ENCODE measurements at regions not wholly inside any gene's neighbourhood (a gene's known extent, or its start where the extent isn't known, plus 50 kb on each side); places are given as distances from the start of the nearest gene placed in this dataset.

DNA sequence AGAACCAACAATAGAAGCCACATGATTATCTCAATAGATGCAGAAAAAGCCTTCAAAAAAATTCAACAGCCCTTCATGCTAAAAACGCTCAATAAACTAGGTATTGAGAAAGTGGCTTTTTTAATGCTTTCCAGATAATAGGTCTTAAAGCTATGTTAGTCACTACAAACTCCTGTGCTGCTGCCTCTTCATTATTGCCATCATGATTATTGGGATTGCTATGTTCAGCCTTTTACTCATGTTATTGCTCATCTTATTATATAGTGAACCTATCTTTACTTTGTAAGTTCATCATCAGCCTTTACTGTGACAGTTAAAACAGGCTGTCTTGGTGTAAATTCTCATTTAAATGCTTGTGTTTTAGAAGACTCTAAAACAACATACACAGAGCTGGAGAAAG lies 1557.2 kb upstream of the ZEB2 start:
- FAIRE-seq = no peak

DNA sequence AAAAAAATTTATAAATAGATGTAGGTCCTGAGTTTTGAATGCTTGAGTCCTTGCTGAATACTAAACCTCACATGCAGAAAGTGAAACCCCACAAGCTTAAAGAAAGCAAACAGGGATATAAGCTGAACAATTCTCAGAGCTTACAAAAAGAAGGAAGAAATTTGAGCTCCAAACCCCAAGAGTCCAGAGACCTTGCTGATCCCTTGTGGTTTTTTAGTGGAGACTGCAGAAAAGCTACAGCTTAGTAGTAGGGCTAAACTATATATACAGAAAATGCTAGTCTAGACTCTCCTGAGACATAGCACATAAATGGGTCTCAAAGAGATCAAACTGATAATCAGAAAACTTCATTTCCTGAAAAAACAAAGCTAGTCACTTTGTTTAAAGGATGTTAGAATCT lies 1548.1 kb upstream of the ZEB2 start:
- no peak for FAIRE-seq

DNA sequence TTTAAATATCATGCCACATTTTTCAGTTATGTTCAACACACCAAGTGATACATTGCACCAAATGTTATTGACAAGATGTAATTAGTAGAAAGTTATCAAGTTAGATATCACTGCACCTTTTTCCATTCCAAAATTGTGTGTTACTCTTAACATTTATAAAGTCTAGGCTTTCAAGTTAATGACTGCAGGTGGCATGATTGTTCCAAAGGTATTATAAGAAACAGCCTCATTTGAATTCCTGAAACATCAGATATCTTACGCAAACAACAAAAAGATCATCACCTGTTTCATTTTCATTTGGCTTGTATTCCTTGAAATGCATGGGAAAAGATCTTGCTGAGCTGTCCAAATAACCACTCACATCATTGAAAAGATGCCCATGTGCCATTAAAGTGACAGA lies 1528.2 kb upstream of the ZEB2 start:
- FAIRE-seq = no peak

DNA sequence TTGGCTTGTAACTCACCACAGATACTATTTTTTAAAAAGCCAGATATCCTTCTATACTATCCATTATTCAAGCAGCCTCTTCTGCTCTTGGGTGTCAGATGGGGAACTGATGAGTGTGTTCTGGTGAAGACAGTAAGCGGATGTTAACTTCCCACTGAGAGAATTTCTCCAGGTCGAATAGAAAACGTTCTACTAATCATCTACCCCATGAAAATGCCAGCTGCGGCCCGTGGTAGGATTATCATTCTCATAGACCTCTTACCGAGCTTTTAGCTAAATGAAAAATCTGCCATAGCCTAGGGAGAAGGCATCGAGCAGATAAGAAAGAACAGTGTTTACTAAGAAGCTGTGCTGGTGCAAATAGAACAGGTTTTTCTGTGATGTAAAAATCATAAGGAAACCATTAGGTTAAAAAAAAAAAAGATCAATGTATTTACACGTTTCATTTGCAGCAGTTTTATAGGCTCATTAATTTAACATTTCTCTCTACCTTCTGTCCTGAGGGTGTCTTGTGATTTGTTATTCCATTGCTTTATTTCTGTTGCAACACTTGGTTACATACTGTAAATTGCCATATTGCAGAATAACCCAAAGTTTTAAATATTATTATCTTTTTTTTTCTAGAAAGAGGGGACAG lies 1521.5 kb upstream of the ZEB2 start:
- FAIRE-seq = no peak

DNA sequence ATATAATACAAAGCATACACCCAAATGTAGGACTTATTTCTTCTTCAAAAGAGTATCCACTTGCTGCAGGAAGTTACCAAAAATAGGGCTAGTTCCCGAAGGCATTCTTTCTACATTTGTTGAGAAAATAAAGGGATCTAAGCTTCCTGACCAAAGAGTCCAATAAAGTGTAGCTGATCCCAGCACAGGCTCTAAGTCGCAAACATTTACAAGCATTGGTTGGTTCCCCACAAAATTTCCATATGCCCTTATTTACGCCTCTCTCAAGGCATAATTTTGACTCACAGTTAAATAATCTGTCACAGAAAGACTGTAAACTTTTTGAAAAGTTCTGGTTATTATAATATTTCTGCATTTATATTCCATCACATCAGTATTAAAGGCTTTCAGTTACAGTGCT lies 1520.1 kb upstream of the ZEB2 start:
- no peak for FAIRE-seq

DNA sequence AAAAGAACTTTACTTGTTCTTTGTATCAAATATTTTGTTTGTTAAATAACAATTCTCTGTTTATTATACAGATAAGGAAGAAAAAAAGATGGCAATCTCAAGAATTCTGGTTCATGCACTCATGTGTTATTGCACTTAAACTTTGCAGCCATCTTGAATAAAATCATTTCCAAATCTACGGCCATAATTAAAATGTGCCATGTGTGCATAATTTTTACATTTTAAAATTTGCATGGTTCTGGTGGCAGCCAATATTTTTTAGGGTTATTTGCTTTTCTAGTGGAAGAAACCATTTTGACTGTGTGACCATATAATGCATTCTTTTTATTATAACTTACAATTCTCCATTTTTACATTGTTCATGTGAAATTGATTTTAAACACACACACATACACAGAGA lies 1518.1 kb upstream of the ZEB2 start:
- no peak for FAIRE-seq

DNA sequence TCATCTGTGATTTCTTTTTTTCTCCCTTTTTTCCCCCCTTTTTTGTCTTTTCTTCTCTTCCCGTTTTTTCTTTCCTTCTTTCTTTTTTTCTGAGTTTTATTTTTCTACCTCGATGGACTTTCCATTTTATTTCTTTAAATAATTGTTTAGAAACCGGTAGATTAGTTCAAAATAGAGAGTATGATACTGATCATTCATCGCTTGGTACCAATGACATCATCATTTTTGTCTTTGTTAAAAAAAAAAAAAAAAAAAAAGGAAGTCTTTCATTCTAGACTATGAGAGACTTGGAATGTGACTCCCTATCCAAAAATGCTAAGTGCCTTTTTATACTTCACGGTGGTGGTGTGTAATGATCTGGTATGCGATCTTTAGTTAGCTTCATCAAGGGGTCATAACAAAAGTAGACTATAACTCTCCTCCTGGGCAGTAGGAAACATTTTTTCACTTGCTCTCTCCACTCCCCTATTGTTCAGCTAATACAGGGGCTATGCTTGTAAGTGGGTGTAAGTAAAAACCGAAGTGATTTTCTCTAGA lies 1517.5 kb upstream of the ZEB2 start:
- no peak for FAIRE-seq

DNA sequence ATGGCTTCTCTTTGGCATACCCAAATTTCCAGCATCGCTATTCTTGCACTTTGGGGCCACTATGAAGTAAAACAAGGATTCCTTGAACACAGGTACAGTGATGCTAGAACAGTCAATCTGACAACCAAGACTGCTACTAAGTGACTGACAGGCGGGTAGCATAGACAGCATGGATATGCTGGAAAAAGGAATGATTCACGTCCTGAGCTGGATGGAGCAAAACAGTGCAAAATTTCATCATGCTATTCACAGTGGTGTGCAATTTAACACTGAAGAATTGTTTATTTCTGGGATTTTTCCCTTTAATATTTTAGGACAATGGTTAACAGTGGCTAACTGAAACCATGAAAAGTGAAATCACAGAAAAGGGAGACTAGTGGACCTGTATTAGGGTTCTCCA lies 1511.2 kb upstream of the ZEB2 start:
- FAIRE-seq = no peak

DNA sequence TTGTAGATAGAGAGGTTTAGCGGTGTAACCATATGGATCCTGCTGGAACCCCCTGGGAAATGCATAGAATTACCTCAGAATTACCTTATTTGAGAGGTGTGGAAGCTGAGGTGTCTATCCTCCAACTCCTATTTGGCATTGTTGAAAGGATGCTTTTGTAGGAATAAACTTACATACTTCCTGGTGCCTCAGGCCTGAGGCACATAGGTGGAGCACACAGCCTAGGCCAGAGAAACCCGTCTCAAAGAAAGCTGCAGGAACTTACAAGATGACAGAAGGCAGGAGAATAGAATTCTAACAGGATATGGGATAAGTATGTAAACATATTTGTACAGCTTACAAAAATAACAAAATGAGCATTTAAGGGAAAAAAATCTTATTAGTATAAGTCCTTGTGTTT lies 1507.2 kb upstream of the ZEB2 start:
- no peak for FAIRE-seq

DNA sequence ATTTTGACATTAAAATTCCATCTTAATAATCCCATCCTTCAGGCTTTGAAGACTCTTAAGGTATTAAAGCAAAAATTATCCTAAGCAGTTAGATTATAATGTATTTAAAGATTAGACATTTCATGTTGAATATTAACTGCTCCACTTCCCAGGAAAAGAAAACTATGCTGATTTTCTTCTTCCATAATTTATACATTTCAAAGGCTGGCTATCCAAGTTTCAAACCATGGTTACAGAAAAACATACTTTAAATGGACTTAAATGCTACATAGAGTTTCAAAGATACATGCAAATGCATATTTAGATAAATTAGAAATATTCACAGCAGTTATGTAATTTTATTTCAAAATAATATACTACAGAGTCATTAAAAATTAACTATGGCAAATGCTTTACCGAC lies 1505.6 kb upstream of the ZEB2 start:
- FAIRE-seq = no peak

DNA sequence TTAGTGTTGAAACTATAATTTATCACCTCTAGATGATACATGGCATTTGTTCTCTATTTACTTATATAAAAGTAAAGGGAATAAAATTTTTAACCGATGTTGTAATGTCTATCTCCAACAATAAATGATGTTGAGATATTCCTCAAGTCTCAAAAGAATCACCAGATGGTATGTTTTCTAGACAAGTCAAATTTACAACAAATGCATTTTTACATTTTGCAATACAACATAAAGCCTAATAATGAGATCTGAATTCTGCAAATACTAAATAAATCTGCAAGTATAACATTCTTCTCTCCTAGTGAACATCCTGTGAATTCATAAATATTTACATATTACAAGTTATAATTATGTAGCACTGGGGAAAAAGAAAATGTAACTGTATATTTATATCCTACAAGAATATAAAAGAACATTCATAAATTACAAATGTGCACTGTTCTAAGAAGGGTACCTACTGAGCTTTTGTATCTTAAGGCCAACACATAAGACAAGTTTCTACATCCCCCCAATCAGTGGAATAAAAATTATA lies 1504.4 kb upstream of the ZEB2 start:
- FAIRE-seq = no peak

DNA sequence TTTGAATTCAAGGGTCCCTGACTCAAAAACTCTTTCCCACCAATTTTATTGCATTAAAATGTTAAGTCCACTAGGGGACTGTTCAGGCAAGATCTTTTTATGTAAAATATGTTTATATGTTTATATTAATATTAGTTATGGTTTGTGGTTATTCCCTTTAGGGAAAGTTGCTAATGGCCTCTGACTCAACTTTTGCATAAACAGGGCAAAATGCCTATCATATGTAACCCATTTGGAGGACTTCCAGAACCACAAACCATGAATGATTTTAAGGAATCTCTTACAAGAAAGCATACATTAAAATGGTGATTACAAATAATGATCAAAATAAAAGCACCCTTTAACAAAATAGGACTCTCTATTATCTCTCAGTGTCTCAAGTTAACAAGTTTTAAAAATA lies 1484.5 kb upstream of the ZEB2 start:
- no peak for FAIRE-seq

DNA sequence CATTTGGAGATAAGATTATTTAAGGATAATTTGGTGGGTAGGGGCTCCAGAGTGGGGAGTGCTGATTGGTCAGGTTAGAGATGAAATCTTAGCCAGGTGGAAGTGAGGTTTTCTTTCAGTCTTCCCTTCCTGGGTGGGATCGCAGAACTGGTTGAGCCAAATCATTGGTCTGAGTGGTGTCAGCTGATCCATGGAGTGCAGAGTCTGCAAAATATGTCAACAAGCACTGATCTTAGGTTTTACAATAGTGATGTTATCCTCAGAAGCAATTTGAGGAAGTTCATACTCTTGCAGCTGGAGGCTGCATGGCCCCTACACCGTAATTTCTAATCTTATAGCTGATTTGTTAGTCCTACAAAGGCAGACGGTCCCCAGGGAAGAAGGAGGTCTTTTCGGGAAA lies 1483.4 kb upstream of the ZEB2 start:
- no peak for FAIRE-seq

DNA sequence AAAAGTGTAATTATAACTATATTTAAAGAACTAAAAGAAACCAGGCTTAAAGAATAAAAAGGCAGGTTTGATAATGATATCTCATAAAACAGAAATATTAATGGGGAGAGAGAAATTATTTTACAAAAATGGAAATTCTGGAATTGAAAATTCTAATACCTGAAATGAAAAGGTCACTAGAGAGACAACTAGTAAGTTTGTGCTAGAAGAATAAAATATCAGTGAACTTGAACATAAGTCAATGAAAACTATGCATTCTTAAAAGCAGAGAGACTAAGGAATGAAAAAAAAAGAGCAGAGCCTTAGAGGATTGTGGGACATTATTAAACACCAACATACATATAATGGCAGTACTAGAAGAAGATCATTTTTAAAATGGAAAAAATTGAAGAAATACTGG lies 1475.0 kb upstream of the ZEB2 start:
- FAIRE-seq = no peak

DNA sequence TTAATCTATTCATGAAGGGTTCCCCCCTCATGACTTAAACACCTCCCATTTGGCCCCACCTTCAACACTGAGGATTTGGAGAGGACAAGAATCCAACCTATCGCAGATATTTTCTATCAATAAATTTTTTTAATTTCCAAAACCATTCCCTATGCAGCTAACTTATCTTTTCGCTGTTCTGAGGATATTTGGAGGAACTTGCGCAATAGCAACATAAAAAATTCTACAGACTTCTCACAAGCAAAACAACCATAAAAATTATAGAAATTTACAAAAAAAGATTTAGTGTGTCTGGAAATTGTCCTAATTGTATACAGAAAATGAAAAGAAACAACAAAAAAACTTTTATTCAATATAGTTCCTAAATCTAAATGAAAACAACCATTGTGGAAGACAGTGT lies 1472.7 kb upstream of the ZEB2 start:
- FAIRE-seq = no peak

DNA sequence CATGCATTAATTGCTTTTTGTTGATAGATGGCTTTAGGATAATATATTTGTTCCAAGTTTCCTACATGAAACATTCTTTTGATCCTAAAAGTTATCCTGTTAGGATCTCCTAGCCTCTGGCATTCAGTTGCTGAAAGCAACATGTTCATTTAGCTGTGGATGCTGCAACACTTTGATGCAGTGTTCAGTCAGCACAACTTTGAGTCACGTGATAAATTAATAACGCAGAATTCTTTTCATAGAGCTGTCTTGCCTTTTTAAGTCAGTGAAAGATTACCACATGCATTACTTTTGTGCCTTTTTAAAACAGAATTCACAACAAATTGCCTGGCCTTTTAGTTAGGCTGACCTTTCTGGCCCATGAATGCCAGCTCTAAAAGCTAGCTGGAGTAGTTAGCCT lies 1467.9 kb upstream of the ZEB2 start:
- no peak for FAIRE-seq

DNA sequence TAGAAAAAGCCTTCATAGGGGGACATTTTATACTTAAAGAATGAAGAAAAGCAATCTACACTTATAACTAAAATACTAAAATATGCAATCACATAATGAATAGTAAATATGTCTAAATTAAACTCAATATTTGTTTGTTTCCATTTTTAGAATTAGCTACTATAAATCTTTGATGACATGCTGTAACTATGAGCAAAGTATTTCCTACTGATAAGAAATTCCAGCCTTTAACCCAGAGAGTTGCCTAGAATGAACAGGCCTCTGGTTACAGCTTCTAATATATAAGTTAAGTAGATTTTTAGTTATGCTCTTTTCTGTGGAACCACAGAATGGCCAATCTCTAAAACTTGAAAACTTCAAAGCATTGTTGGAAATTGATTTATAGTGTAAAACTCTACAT lies 1465.6 kb upstream of the ZEB2 start:
- FAIRE-seq = peak; percentile 5

DNA sequence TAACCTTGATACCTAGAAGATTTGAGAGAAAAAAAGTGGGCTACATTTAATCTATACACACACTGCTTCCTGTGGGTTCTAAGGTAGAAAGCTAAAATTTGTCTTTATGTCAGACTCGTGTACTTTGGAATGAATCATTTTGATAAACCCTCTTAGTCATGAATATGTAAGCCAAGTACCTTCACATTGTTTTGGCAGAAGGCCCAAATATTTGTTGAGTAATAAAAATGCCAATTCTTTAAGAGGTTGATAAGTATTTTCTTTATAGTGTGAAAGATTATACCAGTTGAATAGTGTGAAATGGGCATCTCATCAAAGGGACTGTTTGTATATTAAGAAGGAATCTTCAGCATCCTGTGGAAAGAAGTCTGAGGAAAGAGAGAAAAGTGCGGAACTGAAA lies 1464.7 kb upstream of the ZEB2 start:
- no peak for FAIRE-seq

DNA sequence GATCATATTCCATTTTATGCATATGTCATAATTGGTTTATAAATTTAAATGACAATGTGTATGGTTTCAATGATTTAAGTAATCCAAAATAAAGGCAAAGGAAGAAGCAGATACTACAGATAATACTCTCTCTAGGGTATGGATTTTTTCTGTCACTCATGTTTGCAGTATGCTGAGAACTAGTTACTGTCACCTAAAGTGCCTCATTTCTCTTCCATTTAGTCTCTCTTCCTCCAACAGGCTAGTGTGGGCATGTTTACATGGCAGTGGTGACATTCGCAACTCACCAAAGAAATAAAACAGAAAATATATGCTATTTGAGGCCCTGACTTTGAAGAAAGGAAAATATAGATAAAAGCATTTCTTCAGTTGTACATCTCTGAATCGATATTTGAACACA lies 1460.4 kb upstream of the ZEB2 start:
- FAIRE-seq = no peak

DNA sequence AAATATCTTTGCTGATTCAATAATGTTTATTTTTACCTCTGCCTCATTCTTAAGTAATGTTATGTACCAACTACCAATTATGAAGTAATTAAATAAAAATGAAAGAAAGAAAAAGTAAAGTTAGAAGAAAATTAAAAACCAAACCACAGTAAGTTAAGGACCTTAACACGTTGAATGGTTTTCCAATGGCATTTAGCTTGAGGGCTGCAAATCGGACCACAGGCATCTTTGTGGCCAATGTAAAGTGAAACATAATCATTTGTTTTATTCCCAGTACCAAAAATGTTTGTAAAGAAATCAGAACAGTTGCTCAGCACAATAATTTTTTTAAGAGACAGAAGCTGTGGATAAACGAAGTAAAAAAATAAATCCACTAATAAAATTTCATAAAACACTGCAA lies 1455.5 kb upstream of the ZEB2 start:
- FAIRE-seq = peak; percentile 33

DNA sequence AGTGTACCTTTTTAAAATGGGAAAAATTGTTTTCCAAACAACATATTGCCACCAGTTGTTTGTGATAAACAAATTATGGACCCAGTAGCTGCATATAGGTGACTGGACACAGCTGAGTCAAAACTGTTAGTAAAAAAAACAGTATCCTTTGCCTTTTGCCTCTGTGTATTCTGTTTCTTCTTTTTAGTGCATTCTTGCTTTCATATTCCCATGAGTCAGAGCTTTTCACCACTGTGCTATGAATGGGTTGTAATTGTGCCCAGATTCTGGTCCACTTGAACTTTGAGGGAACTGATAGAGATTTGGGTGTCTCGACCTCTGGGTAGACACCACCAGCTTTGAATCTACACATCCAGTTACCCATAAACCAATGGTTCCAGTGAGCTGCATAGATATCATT lies 1441.9 kb upstream of the ZEB2 start:
- no peak for FAIRE-seq

DNA sequence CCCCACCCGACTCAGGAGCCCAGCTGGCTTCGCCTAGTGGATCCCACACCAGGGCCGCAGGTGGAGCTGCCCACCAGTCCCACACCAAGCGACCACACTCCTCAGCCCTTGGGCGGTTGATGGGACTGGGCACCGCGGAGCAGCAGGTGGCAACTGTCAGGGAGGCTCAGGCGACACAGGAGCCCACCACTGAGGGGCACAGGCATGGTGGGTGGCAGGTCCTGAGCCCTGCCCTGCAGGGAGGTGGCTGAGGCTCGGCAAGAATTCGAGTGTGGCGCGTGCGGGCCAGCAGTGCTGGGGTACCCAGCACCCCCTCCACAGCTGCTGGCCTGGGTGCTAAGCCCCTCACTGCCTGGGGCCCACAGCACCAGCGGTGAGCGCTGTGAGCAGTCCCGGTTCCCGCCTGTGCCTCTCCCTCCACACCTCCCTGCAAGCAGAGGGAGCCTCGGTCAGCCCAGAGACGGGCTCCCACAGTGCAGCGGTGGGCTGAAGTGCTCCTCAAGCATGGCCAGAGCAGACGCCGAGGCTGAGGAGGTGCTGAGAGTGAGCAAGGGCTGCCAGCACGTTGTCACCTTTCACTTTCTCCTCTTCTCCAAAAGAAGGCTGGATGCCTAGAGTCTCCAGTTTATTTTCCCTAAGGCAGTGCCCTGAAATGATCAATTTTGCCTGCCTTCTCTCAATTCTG lies 1440.7 kb upstream of the ZEB2 start:
- FAIRE-seq = no peak

DNA sequence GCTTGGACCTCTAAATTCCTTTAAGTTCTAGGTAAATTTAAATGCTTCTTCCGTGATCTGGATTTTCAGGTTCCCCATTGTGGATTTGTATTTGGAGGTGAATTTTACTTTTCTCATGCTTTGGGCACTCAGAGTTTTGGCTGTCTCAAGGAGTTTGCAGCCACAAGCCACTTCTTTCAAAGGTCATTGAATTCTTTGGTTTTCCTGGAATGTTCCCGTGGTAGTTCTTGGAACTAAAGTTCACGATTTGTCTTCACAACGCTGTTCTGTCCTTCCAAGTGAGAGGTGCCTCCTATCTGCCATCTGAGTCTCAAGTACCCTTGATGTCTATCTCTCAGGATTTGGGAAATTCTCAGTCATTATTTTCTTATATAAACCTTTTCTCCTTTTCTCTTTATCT lies 1438.7 kb upstream of the ZEB2 start:
- no peak for FAIRE-seq

DNA sequence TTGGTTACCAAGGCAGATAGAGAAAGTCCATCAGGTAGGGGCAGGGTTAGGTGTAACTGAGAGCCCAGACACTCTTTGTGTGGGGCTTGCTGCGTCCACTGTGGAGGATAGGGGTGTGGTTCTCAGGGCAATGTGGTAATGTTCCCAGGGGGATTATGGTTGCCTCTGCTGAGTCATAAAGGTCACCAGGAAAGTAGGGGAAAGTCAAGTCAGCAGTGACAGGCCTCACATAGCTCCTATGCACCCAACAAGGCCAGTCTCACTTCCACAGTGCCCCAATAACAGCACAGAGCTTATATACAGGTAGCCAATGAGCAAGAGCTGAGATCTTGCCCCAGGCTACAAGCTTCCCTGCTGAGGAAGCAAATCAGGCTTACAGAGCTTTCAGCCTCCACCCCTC lies 1438.0 kb upstream of the ZEB2 start:
- no peak for FAIRE-seq

DNA sequence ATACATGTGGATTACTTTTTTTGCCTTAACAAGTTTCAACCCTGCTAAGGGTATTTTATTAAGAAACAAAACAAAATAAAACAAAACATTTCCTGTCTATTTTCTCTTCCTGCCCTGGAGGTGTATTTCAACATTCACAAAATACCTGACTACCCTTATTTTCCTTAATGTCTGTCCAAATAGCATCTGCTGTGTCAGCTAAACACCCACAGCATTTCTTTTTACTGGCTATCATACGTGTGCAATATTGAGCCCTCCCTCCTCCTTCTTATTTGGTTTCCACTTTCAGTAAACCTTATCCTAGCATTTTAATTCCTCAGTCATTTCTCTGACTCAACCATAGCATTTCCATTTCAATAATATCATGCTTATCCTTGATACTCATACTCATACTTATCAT lies 1420.0 kb upstream of the ZEB2 start:
- FAIRE-seq = no peak

Measured in colon (tissue), 2 donors.